ENCODE measurements at regions not wholly inside any gene's neighbourhood (a gene's known extent, or its start where the extent isn't known, plus 50 kb on each side); places are given as distances from the start of the nearest gene placed in this dataset.

DNA sequence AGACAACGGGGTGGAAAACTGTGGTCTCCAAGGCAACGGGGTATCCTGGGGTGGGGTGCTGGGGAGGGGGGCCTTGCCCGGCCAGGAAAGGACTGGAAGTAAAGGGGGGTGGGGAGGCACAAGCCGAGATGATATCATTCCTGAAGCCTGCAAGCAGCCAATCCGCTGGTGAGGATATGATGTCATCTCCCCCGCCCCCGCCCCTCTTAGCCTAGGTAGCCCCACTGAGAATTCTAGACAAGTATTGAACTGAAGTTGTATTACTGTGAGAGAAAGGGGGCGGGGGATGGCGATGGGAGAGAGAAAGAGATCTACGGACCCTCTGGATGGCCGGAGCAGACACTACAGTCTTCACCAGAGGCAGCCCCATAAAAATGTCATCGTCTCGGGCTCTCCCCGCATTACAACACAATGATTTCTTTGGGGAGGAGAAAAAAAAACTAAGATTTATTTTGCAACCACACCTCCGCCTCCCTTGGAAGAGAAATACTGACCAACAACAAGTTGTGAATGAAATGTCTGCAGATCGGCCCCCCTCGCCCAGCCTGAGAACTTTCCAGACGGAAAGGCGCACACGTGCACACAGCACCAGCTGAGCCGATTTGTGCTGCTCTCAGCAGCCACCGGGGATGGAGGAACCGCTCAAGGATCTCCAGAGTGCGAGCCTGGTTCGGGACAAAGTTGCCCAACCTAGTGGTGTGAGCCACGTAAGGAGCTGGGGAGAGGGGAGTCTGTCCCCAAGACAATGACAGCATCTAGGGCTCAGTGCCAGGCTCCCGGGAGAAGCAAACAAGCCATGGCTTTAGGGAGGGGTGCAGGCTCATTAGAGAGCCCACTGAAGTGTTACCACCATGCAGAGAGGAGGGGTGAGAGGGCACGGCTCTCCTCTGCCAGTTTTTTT lies 222.1 kb downstream of the SOX9 start:
- no peak for DNase-seq (ENCODE audit: low spot score)

DNA sequence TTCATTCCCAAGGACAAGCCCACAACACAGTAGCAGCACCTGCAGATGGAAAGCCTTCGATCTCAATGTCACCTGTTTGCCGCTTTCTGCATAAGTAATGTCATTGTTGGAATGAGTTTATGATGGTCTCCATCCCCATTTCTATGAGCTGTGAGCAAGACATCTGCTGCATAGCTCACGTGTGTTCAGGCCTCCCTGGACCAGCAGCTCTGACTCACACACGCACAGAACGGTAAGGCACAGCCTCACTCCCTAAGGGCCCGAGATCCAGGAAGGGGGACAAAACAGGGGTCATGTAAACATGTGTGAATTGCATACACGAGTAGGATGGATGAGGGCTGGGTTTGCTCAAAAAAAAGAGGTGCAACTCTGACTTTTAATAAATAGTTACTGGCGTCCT lies 223.1 kb downstream of the SOX9 start:
- no peak for DNase-seq (ENCODE audit: low spot score)

DNA sequence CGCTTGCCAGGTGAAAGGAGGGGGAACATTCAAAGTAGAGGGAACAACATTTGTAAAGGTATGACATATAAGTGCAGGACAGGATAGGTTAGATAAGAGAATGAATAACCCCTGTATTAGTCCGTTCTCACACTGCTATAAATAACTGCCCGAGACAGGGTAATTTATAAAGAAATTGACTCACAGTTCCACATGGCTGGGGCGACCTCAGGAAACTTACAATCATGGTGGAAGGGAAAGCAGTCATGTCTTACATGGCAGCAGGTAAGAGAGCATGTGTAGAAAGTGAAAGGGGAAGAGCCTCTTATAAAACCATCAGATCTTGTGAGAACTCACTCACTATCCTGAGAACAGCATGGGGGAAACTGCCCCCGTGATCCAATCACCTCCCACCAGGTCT lies 223.8 kb downstream of the SOX9 start:
- no peak for DNase-seq (ENCODE audit: low spot score)

DNA sequence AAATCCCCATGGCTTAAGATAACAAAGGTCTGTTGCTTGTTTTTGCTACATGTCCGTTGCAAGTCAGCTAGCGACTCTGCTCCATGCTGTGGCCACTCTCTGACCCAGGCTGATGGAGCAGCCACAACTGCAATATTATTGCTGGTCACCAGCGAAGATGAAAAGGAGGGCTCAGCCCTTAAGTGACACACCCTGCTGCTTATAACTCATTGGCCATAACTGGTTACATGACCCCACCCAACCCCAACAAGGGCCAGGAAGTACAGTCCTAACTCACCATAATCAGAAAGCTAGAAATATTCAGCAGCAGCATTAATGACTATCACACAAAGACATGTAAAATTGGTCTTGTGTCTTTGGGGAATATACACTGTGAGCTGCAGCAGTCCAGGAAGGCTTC lies 224.3 kb downstream of the SOX9 start:
- no peak for DNase-seq (ENCODE audit: low spot score)

DNA sequence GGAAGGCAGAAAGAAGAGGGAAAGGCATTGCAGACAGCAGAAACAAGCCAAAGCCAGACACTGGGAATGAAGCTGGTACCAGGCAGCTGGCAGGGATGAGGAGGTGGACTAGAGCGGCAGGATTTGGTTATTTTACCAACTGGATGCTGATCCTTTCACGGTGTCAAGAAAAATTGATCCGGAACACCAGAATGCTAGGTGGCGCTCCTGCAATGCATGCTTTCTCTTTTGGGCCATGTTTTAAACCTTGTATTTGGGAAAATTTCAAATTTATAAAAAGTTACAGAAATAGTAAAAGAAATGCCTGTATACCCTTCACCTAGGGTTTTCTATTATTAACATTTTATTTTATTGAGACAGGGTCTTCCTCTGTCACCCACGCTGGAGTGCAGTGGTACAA lies 224.7 kb downstream of the SOX9 start:
- no peak for DNase-seq (ENCODE audit: low spot score)

DNA sequence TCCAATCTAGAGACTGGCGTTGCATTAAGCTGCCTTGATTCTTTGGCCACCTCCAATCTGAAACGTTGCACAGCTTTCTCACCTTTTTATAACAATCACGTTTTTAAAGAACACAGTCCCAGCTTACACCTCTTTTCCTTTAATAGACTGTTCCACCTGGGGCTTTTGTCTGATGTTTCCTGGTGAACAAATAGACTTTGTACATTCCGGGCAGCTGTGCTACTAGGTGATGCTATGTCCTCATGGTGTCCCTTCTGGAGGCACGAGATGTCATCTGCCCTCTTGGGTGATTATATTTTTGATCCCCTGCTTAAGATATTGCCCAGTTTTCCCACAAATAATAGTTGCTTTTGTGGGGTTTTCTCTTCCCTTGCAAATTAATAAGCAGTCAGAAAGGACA lies 225.5 kb downstream of the SOX9 start:
- DNase-seq (ENCODE audit: low spot score): no peak

DNA sequence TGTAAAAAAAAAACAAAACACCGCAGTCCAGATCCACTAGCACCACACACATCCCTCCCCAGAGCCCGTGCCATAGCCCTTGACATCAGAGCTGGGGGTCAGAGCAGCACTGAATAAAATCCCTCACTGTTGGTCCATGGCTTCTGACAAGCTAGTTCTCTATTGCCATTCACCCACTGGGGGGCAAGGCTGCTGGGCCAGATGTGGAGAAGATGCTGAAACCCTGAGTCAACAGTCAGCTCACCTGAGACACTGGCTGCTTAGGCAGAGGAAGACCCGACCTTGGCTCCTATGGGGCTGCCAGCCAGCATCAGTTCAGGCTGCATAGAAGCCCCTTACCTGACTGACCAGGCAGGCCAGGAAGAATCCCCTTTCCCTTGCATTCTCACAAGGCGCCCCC lies 228.2 kb downstream of the SOX9 start:
- DNase-seq (ENCODE audit: low spot score): no peak

DNA sequence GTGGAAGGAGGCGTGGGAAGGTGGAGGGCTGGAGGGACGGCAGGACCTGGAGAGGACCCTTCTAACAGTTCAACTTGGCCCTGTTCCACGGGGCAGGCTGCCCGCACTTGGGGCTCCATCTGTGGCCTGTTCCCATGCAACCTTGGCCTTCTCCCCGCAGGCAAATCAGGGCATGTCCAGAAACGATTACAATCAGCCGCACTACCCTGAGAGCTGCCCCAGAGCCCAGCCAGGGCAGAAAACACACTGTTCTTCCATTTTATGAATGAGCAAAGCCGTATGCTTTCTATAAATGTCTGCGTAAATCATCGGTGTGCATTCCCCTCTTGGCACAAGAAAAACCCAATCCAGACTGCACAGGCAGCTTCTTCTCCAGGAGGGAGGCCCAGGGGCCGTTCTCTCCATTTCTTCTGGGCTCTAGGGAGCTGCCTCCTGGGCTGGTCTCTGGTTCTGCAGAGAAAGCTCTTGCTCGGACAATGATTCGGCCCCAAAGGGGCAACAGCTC lies 228.7 kb downstream of the SOX9 start:
- DNase-seq (ENCODE audit: low spot score): no peak

DNA sequence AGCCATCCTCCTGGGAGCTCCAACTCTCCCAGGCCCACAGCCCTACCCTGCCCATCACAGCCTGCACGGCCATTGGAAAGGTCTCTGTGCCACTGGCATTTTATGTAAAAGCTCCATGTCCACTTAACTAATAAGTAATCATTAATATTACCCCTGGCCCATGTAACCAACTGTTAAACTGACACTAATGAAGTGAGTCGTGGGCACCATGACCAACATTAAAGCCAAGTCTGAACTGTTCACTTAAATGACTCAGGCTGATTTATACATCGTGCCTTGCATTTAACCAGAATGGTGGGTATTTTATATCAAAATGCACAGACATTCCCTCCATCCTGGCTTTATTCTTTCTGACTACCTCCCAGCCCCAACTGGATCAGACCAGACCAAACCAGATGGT lies 229.3 kb downstream of the SOX9 start:
- no peak for DNase-seq (ENCODE audit: low spot score)

DNA sequence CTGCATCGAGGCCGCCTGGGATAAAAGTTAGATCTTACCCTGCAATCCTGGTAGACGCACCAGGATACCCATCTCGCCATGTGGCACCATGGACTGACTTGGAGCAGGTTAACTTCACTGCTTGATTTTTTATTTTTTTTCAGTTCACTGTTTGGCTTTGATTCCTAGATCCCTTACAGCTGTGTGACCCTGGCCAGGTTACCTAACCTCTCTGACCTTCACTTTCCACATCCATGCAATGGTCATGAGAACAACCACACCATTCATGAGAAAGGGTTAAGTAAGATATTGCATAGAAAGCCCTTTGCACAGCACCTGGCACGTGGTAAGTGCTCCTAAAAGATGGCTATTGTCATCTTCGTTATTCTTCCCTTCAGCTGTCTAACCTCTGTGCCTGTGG lies 230.5 kb downstream of the SOX9 start:
- no peak for DNase-seq (ENCODE audit: low spot score)

DNA sequence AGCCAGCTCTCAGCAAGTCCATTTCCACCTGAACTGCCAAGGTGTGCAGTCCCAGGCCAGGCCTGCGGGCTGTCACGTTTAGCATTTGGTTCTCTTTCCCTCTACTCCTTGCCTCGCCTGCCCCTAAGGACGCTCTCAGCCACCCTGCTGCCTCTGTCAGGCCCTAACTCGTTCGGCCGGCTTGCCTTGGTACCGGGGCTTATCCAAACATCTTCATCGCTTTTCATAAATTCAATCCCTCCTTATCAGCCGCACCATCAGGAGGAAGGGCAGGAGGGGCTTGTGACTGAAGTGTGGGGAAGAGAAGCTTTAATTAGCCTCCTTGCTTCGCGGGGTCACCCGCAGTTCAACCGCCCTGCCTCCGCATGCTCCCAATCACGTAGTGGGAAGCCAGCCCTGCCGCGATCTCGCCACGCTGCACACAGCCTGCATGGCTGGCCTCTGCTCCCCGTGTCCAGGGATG lies 231.1 kb downstream of the SOX9 start:
- no peak for DNase-seq (ENCODE audit: low spot score)

DNA sequence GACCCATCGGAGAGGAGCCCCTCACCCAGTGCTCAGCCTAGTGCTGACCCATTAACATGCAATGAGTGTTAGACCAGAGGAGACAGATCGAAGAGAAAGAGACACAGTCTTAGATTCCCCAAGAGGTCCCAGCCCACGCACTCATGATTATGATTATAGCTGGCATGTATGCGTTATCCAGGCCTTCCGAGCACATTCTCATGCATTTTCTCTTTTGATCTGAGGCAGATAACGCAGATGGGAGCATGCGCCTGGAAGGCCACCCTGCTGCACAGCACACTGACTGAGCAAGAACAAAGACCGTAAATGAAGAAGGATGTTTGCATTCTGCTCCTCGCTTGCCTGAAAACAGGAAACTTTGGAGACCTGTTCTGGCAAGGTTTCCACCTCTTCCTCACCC lies 232.7 kb downstream of the SOX9 start:
- no peak for DNase-seq (ENCODE audit: low spot score)

DNA sequence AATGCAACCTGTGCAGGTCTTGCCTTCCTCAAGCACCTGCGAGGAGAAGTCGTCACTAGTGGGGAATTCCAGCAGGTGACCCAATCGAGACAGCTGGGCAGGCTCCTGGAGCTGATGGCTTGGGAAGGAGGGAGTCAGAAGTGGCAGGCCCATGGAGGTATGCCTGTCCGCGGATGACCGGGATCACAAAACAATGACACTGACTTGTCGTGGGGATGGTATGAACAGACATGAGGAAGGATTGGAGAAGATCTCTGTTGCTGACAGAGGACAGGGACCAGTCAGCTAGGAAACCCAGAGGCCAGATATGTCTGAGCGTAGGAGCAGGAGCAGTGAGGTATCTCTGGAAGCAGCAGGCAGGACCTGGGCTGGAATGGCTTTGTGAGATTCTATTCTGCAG lies 233.3 kb downstream of the SOX9 start:
- DNase-seq (ENCODE audit: low spot score): no peak

DNA sequence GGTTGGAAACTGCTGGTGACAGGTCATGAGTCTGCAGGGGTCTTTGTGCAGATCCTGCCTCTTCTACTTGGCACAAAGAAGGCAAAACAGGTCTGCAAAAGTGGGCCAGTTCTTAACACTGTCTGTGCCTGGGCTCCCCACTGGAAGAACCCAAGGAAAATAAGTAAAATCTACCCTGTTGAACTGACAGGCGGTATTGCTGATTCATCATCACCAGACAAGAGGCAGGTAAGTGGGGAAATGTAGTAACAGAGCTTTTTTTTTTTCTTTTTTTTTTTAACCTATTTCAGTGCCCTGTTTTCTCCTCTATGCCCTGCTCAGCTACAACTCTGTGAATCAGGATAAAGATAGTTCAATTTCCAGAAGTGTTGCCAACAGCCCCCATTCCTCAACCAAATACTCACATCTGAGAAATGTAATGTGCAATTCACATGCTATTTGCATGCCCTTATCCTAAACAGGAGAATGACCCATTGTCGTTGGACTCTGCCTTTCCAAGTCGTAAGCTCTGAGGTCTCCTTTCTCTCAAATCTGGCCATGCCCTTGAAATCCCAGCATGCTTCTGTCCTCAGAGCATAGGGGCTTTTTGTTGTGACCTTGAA lies 237.0 kb downstream of the SOX9 start:
- no peak for DNase-seq (ENCODE audit: low spot score)

DNA sequence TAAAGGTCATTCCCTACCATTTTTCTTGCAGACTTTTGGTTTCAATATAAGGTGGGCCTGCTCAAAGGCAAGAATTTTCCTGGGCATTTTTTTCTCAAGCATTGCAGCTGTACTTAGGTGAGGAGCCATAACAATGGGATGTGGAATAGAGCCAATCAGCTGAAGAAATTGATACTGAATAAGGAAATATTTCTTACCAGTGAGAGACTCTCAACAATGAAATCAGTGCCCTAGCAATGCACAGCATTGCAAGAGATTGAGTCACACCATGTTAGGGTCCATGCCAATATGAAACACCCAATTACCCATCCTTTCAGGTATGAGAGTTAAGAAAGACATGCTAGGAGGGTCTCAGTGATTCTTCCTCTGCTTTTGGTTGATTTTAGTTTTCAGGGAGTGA lies 237.6 kb downstream of the SOX9 start:
- no peak for DNase-seq (ENCODE audit: low spot score)

DNA sequence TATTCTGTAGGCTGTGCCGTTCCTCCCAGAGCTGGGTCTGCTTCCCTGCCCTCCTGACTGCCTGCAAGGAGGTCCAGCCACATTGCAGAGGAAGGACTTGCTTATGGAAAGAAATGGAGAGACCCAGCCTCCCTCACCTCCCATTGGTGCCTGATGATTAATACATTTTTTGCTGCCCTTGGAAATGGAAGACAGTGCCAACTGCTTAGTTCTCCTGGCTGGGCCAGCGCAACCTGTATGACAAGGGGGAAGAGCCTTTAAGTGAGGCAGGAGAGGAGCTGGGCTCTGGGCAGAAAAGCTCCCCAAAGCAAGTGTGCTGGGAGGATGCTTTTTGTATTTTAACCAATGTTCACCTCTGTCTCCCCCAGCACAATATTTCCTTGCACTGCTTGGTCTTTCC lies 238.5 kb downstream of the SOX9 start:
- no peak for DNase-seq (ENCODE audit: low spot score)

DNA sequence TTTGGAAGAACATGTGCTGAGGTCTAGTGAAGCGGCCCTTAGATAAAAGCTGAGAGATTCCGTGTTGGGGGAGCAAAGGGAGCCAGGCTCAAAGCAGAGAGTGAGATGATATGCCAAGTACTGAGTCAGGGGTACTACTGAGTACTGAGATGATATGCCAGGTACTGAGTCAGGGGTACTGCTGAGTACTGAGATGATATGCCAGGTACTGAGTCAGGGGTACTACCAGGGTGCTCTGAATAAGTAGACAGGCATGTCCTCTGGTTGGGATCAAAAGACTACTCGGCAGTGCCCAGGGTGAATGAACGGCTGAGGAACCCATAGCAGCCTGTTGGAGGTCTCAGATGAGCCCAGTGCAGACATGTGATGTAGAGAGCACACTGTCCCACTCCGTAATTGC lies 239.0 kb downstream of the SOX9 start:
- no peak for DNase-seq (ENCODE audit: low spot score)

DNA sequence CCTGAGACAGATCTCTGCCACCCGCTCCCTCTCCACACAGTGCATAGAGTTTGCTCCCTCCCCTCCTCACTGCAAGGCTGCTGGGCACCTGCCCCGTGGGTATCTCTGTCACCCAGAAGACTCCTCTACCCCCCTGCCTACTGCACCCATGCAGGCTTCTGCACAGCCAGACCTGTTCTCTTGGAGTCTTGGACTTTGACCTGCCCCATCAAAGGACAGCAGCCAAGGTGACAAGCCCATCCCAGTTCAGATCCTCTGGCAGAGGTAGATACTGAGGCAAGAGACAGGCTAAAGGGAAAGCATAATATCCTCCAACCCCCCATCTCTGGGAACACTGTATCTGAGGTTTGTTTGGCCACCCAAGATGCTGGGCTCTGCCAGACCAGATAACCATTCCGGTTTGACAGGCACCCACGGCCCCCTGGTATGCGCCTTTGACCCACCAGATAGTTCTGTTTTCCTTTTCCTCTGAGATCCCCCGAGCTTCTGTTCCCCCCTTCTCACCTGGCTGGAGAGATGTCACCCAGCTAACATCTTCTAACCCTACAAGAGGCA lies 239.6 kb downstream of the SOX9 start:
- DNase-seq (ENCODE audit: low spot score): no peak

DNA sequence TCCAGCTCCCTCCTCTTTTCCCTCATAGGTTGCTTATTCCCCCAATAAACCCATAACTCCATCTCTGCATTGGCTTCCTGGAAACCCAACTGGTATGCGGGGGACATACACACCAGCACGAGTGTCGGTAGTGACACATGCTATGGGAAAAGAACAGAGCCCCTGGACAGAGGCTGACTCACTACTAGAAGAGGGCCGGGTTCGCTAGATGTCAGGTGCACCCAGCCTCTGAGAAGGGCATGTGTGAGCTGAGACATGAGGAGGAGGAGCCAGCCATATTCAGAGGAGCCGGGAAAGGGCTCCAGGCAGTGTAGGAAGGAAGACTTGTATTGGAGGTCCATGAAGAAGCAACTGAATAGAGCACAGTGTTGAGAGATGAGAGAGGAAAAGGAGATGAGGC lies 241.1 kb downstream of the SOX9 start:
- DNase-seq (ENCODE audit: low spot score): no peak

DNA sequence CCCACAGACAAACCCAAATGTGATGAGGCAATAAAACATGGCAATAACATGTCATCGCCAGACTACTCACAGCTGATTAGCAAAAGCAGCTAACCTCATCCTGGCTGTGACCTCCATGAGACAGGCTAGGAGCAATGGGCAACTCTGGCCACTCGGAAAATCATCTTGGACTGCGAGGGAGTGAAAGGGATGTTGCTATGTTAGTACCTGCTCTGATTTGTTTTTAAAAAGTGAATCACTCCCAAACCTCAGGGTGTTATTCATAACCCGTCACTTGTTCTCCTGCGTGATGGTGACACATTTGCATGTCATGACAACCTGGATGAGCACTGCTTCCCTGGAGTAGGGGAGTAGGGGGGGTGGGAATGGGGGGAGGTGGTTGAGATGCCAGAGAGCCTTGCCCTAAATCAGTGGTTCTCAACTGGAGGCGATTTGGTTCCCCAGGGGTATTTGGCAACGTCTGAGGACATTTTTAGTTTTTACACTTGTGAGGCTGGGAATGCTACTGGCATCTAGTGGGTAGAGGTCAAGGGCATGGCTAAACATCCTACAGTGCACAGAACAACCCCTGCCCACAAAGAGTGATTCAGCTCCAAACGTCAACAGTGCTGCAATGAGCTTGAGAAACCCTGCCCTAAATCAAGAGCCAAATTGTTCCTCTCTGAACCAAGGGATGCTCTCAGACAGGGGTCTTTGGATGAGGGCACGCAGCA lies 241.7 kb downstream of the SOX9 start:
- no peak for DNase-seq (ENCODE audit: low spot score)

DNA sequence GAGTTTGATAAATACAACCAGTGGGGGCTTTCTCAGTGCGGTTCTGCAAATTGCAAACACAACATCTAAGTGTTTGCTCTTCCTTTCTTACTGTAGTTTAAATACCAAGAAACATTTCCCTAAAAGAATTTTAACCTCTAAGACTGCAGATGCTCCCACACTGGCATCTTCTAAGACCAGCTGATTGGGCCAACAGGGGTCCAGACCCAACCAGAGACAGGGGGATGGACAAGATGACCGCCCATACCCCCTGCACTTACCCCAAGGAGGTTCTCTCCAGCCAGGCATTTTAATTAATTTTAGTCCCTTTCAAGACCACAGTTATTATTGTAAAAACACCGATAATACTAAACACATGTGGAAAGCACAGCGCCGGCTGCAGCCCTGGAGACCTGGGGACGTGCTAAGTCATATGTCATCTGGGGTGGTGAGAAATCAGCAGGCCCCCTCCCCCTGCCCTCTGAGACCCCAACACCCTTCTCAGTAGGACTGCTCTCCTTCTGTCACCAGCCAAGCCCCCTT lies 242.3 kb downstream of the SOX9 start:
- no peak for DNase-seq (ENCODE audit: low spot score)

DNA sequence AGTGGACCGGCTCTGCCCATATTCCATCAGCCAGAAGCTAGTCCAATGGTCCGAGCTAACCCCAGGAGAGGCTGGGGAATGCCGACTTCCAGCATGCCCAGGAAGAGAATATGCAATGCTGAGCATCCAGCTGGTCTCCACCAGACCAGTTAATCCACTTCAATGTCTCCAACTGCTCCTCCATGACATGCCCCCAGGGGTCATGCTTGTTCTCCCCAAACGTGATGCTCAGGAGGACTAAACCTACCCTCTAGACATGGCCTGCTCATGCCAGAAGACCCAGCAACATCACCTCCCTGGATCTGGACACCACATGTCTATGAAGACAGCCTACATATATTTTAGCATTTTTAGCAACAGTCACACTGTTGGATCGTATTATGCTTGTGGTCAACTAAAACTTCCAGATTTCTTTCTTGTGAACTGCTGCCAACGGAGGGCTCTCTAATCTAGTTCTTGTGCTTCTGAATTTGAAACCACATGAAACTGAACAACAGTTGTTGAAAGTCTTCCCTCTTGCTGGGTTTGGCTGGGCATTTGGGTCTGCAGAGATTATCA lies 245.1 kb downstream of the SOX9 start:
- no peak for DNase-seq (ENCODE audit: low spot score)
